ENCODE measurements at regions not wholly inside any gene's neighbourhood (a gene's known extent, or its start where the extent isn't known, plus 50 kb on each side); places are given as distances from the start of the nearest gene placed in this dataset.
"Not testable (repeated sequence)": the region's sequence is repeated elsewhere in the genome, so short reads cannot be mapped to it uniquely, and the experiment has no call there.

DNA sequence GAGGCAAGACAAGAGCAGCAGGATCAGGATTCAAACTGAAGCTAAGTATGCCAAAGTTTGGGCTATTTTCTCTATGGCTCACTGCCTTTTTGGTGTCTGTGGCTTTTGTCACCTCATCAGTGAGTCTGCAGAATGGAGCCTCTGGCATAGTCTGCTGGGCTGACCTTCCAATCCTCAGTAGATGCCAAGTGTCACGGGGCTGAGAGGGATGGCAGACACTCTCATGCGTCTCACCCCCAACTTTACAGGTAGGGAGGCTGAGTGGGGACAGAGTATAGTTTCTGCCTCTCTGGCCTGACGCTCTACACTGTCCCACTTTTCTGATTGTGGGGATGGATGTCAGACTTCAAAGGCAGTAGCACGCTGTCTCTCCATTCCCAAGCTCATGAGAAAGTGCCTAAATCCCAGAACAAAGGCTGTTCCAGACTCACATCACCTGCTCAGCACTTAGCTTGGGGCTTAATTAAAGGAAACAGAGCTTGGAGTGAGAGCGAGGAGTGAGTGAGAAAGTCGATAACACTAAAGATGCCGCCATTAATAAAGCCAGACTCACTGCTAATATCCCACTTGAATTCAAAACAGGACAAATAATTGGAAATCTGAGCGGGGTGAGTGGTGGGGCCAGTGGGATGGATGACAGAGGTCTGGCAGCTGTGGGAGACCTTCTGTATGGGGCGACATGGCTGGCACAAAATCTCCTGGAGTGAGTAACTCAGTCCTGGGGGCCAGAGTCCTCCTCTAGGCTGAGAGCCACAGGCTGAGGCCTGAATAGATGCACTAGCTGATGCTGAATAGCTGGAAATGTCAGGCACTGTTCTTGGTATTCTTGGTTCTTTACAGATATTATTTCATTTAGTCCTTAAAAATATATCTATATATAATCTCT, 78.4 kb upstream of the MRPS22 start:
- H3K27me3 ChIP-seq (ENCODE audit: control insufficient read depth in 2 of 2, insufficient read depth in 2 of 2, low read length in 2 of 2) = no peaks in the 10 kb centered on the region
- no peak overlapping the region for H3K27ac ChIP-seq (ENCODE audit: low read depth in 2 of 2, low read length in 2 of 2)
- no peaks in the 10 kb centered on the region for H3K4me1 ChIP-seq (ENCODE audit: control insufficient read depth in 2 of 2, insufficient read depth in 2 of 2, low read length in 2 of 2)

DNA sequence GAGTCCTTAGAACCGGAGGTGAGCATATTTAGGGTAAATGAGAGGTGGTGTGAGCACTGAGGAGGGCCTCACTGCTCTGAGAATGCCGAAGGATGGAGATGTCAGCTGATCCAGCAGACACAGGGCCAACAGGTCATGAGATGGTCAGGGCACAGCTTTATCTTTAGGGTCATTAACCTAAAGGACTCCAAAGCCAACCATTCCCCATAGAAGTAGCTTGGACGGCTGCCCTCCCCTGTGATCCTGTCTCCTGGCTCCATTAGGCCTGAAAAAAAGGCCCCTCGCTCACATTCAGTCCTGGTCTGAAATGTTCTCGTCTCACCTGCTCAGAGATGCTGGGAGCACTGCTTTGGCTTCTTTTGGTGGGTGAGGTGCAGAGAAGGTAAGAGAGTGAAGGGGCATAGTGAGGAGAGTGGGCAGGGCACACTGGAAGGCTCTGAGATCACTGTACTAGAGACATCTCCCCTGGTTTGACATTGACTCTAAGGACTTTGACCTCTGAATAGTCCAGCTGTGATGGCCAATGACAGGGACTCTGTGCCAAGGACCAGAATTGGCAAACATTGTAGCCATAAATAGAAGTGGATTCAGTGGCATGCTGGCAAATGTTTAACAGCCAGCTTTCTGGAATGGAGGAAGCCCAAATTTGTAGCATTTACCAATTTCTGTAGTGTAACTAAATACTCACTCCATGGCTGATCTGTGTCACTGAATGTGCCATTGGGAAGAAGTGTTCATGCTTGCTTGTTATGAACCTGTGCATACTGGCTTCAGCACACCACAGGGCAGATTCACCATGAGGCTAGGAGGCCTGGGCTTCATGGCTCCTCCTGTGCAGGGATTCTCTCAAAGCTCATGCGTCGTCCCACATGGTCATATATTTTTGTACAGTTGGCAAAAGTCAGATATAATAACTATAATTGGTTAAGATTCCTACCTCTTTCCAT, 76.2 kb upstream of the MRPS22 start:
- Histone ChIP-seq H3K27ac (ENCODE audit: low read depth in 2 of 2, low read length in 2 of 2) (no peak overlapping the region), H3K4me1 (ENCODE audit: control insufficient read depth in 2 of 2, insufficient read depth in 2 of 2, low read length in 2 of 2) (no peaks in the 10 kb centered on the region), H3K9me3 (ENCODE audit: control insufficient read depth in 2 of 2, low read length in 2 of 2) (no peaks in the 10 kb centered on the region), H3K27me3 (ENCODE audit: control insufficient read depth in 2 of 2, insufficient read depth in 2 of 2, low read length in 2 of 2) (no peaks in the 10 kb centered on the region), H3K4me3 (ENCODE audit: low read length in 2 of 2) (no peak overlapping the region), H3K36me3 (ENCODE audit: control insufficient read depth in 2 of 2, insufficient read depth in 2 of 2, low read length in 2 of 2) (no peaks in the 10 kb centered on the region), H3K9ac (ENCODE audit: low read depth in 1 of 2, low read length in 2 of 2) (no peak overlapping the region)

More for the DNA sequence above, 78.4 kb upstream of the MRPS22 start:
- Histone ChIP-seq H3K9ac (ENCODE audit: low read depth in 1 of 2, low read length in 2 of 2) (no peak overlapping the region), H3K9me3 (ENCODE audit: control insufficient read depth in 2 of 2, low read length in 2 of 2) (no peaks in the 10 kb centered on the region), H3K4me3 (ENCODE audit: low read length in 2 of 2) (no peak overlapping the region), H3K36me3 (ENCODE audit: control insufficient read depth in 2 of 2, insufficient read depth in 2 of 2, low read length in 2 of 2) (no peaks in the 10 kb centered on the region)

GRCh38 chr3:139269984-139270383, 73.8 kb upstream of the MRPS22 start:
- H3K4me3 ChIP-seq (ENCODE audit: low read length in 2 of 2) = no peak overlapping the region
- no peaks in the 10 kb centered on the region for H3K9me3 ChIP-seq (ENCODE audit: control insufficient read depth in 2 of 2, low read length in 2 of 2)
- no peak overlapping the region for H3K9ac ChIP-seq (ENCODE audit: low read depth in 1 of 2, low read length in 2 of 2)
- H3K4me1 ChIP-seq (ENCODE audit: control insufficient read depth in 2 of 2, insufficient read depth in 2 of 2, low read length in 2 of 2) = no peaks in the 10 kb centered on the region
- H3K27ac ChIP-seq (ENCODE audit: low read depth in 2 of 2, low read length in 2 of 2) = no peak overlapping the region
- H3K27me3 ChIP-seq (ENCODE audit: control insufficient read depth in 2 of 2, insufficient read depth in 2 of 2, low read length in 2 of 2) = no peaks in the 10 kb centered on the region
- no peaks in the 10 kb centered on the region for H3K36me3 ChIP-seq (ENCODE audit: control insufficient read depth in 2 of 2, insufficient read depth in 2 of 2, low read length in 2 of 2)

DNA sequence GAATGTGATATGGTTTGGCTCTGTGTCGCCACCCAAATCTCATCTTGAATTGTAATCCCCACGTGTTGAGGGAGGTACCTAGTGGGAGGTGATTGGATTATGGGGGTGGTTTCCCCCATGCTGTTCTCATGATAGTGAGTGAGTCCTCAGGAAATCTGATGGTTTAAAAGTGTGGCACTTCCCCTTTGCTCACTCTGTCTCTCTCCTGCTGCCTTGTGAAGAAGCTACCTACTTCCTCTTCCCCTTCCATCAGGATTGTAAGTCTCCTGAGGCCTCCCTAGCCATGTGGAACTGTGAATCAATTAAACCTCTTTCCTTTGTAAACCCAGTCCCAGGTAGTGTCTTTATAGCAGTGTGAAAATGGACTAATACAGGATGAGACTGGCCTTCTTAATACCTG, 73.2 kb upstream of the MRPS22 start:
- not testable (repeated sequence) for H3K4me1 ChIP-seq (ENCODE audit: control insufficient read depth in 2 of 2, insufficient read depth in 2 of 2, low read length in 2 of 2); H3K27me3 ChIP-seq (ENCODE audit: control insufficient read depth in 2 of 2, insufficient read depth in 2 of 2, low read length in 2 of 2); H3K36me3 ChIP-seq (ENCODE audit: control insufficient read depth in 2 of 2, insufficient read depth in 2 of 2, low read length in 2 of 2); H3K27ac ChIP-seq (ENCODE audit: low read depth in 2 of 2, low read length in 2 of 2); H3K9me3 ChIP-seq (ENCODE audit: control insufficient read depth in 2 of 2, low read length in 2 of 2); H3K9ac ChIP-seq (ENCODE audit: low read depth in 1 of 2, low read length in 2 of 2); H3K4me3 ChIP-seq (ENCODE audit: low read length in 2 of 2)

DNA sequence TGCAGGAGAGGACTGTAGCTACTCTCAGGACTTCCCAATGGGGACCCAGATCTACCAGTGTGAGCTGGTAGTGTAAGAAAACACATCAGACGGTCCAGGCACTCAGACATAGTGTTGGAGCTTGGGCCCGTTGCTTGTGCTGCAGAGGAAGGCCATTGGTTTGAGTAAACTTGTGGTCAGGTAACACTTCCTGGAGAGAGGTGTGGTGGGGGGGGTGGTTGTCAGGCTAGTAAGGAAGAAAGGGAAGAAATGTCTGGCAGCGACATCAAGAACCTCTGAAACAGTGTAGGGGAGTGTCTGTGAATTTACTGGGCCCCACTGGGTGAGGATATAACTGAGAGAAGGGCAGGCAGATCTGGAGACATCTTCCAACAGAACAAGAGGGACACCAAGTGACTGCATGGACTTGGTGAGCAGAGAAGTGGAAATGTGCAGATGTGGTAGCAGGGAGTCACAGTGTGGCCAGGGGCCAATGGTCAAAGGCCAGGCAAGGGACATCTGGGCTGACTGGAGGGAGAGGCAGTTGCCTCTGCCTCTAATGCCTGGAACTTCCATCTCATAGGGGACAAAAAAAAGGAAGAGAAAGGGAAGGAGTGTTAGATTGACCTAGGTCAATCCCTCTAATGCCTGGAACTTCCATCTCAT, 63.7 kb upstream of the MRPS22 start:
- Histone ChIP-seq H3K9me3 (ENCODE audit: control insufficient read depth in 2 of 2, low read length in 2 of 2) (no peaks in the 10 kb centered on the region), H3K36me3 (ENCODE audit: control insufficient read depth in 2 of 2, insufficient read depth in 2 of 2, low read length in 2 of 2) (no peaks in the 10 kb centered on the region), H3K4me1 (ENCODE audit: control insufficient read depth in 2 of 2, insufficient read depth in 2 of 2, low read length in 2 of 2) (no peaks in the 10 kb centered on the region), H3K4me3 (ENCODE audit: low read length in 2 of 2) (no peak overlapping the region), H3K27ac (ENCODE audit: low read depth in 2 of 2, low read length in 2 of 2) (no peak overlapping the region), H3K9ac (ENCODE audit: low read depth in 1 of 2, low read length in 2 of 2) (no peak overlapping the region), H3K27me3 (ENCODE audit: control insufficient read depth in 2 of 2, insufficient read depth in 2 of 2, low read length in 2 of 2) (no peaks in the 10 kb centered on the region)

GRCh38 chr3:139281096-139281495, 62.7 kb upstream of the MRPS22 start:
- H3K27me3 ChIP-seq (ENCODE audit: control insufficient read depth in 2 of 2, insufficient read depth in 2 of 2, low read length in 2 of 2) = no peaks in the 10 kb centered on the region
- no peaks in the 10 kb centered on the region for H3K9me3 ChIP-seq (ENCODE audit: control insufficient read depth in 2 of 2, low read length in 2 of 2)
- H3K4me1 ChIP-seq (ENCODE audit: control insufficient read depth in 2 of 2, insufficient read depth in 2 of 2, low read length in 2 of 2) = no peaks in the 10 kb centered on the region
- no peaks in the 10 kb centered on the region for H3K36me3 ChIP-seq (ENCODE audit: control insufficient read depth in 2 of 2, insufficient read depth in 2 of 2, low read length in 2 of 2)
- H3K4me3 ChIP-seq (ENCODE audit: low read length in 2 of 2) = no peak overlapping the region
- H3K9ac ChIP-seq (ENCODE audit: low read depth in 1 of 2, low read length in 2 of 2) = no peak overlapping the region
- H3K27ac ChIP-seq (ENCODE audit: low read depth in 2 of 2, low read length in 2 of 2) = no peak overlapping the region

DNA sequence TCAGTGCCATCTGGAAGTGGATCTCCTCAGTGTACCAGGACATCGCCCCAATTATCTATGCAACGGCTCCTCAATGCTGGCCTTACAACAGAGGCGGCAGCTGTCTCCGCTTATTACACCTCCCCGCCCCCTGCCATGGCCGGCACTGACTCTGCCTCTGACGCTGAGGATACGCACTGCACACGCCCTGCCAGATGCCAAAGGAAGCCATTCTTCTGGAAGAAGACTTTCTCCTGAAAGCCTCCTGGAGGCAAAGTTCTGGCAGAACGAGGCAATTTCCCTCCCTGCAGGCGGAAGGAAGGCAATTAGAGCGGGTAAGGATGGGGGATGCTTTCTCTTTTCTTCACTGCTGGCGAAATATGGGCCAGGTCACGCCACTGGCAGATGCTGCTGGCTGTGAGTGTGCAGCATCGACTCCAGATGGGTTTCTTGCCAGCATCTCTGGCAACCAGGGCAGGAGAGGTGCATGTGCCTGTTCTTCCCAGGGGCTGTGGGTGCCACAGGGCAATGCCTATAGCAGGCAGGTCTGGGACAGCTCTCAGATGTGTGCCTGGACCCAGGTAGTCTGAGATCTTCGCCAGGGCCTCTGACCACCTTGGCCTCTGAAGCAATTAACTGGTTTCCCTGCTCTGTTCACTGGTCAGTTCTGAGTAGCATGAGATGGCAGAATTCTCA, 62.2 kb upstream of the MRPS22 start:
- Histone ChIP-seq H3K4me1 (ENCODE audit: control insufficient read depth in 2 of 2, insufficient read depth in 2 of 2, low read length in 2 of 2) (no peaks in the 10 kb centered on the region), H3K36me3 (ENCODE audit: control insufficient read depth in 2 of 2, insufficient read depth in 2 of 2, low read length in 2 of 2) (no peaks in the 10 kb centered on the region), H3K27me3 (ENCODE audit: control insufficient read depth in 2 of 2, insufficient read depth in 2 of 2, low read length in 2 of 2) (no peaks in the 10 kb centered on the region), H3K9me3 (ENCODE audit: control insufficient read depth in 2 of 2, low read length in 2 of 2) (no peaks in the 10 kb centered on the region), H3K4me3 (ENCODE audit: low read length in 2 of 2) (no peak overlapping the region), H3K27ac (ENCODE audit: low read depth in 2 of 2, low read length in 2 of 2) (no peak overlapping the region), H3K9ac (ENCODE audit: low read depth in 1 of 2, low read length in 2 of 2) (no peak overlapping the region)

GRCh38 chr3:139283301-139283700, 60.5 kb upstream of the MRPS22 start:
- no peaks in the 10 kb centered on the region for H3K4me1 ChIP-seq (ENCODE audit: control insufficient read depth in 2 of 2, insufficient read depth in 2 of 2, low read length in 2 of 2)
- no peaks in the 10 kb centered on the region for H3K27me3 ChIP-seq (ENCODE audit: control insufficient read depth in 2 of 2, insufficient read depth in 2 of 2, low read length in 2 of 2)
- no peak overlapping the region for H3K9ac ChIP-seq (ENCODE audit: low read depth in 1 of 2, low read length in 2 of 2)
- no peak overlapping the region for H3K27ac ChIP-seq (ENCODE audit: low read depth in 2 of 2, low read length in 2 of 2)
- no peaks in the 10 kb centered on the region for H3K9me3 ChIP-seq (ENCODE audit: control insufficient read depth in 2 of 2, low read length in 2 of 2)
- H3K4me3 ChIP-seq (ENCODE audit: low read length in 2 of 2) = no peak overlapping the region
- H3K36me3 ChIP-seq (ENCODE audit: control insufficient read depth in 2 of 2, insufficient read depth in 2 of 2, low read length in 2 of 2) = no peaks in the 10 kb centered on the region

- Histone ChIP-seq H3K9ac (ENCODE audit: low read depth in 1 of 2, low read length in 2 of 2) (no peak overlapping the region), H3K27me3 (ENCODE audit: control insufficient read depth in 2 of 2, insufficient read depth in 2 of 2, low read length in 2 of 2) (no peaks in the 10 kb centered on the region), H3K4me1 (ENCODE audit: control insufficient read depth in 2 of 2, insufficient read depth in 2 of 2, low read length in 2 of 2) (no peaks in the 10 kb centered on the region), H3K9me3 (ENCODE audit: control insufficient read depth in 2 of 2, low read length in 2 of 2) (no peaks in the 10 kb centered on the region), H3K4me3 (ENCODE audit: low read length in 2 of 2) (no peak overlapping the region), H3K36me3 (ENCODE audit: control insufficient read depth in 2 of 2, insufficient read depth in 2 of 2, low read length in 2 of 2) (no peaks in the 10 kb centered on the region), H3K27ac (ENCODE audit: low read depth in 2 of 2, low read length in 2 of 2) (no peak overlapping the region)
Observed at GRCh38 chr3:139284221-139284620, 59.6 kb upstream of the MRPS22 start.
